ENCODE measurements at regions not wholly inside any gene's neighbourhood (a gene's known extent, or its start where the extent isn't known, plus 50 kb on each side); places are given as distances from the start of the nearest gene placed in this dataset.

GRCh38 chr7:1342090-1342640 lies 109.5 kb downstream of the UNCX start:
- WGBS, 2 experiments: 88 to 93% methylated on average over 12 of the region's 12 CpGs
- no peaks in the 10 kb centered on the region for H3K27me3 ChIP-seq (ENCODE audit: control insufficient read depth, insufficient read depth, low read length, poor library complexity, severe bottlenecking)
- H3K27ac ChIP-seq (ENCODE audit: insufficient read depth, low read depth, low read length, poor library complexity, severe bottlenecking): no peak overlapping the region

GRCh38 chr7:1343551-1343950 lies 110.9 kb downstream of the UNCX start:
- Histone ChIP-seq H3K4me1 (ENCODE audit: control insufficient read depth, insufficient read depth, low read length) (no peaks in the 10 kb centered on the region), H3K27ac (ENCODE audit: insufficient read depth, low read depth, low read length, poor library complexity, severe bottlenecking) (no peak overlapping the region), H3K36me3 (ENCODE audit: control insufficient read depth, insufficient read depth, low read length) (no peaks in the 10 kb centered on the region), H3K4me3 (ENCODE audit: insufficient read depth, low read depth, low read length) (no peak overlapping the region), H3K9me3 (ENCODE audit: control insufficient read depth, low read length) (no peaks in the 10 kb centered on the region), H3K27me3 (ENCODE audit: control insufficient read depth, insufficient read depth, low read length, poor library complexity, severe bottlenecking) (no peaks in the 10 kb centered on the region)
- 86 to 87% methylated on average over 10 of the region's 10 CpGs for WGBS, 2 experiments

More at GRCh38 chr7:1342090-1342640, 109.5 kb downstream of the UNCX start:
- Histone ChIP-seq H3K4me1 (ENCODE audit: control insufficient read depth, insufficient read depth, low read length) (no peaks in the 10 kb centered on the region), H3K4me3 (ENCODE audit: insufficient read depth, low read depth, low read length) (no peak overlapping the region), H3K9me3 (ENCODE audit: control insufficient read depth, low read length) (no peaks in the 10 kb centered on the region), H3K36me3 (ENCODE audit: control insufficient read depth, insufficient read depth, low read length) (no peaks in the 10 kb centered on the region)

GRCh38 chr7:1344421-1344820 lies 111.7 kb downstream of the UNCX start:
- H3K27me3 ChIP-seq (ENCODE audit: control insufficient read depth, insufficient read depth, low read length, poor library complexity, severe bottlenecking): no peaks in the 10 kb centered on the region
- H3K36me3 ChIP-seq (ENCODE audit: control insufficient read depth, insufficient read depth, low read length): no peaks in the 10 kb centered on the region
- no peak overlapping the region for H3K27ac ChIP-seq (ENCODE audit: insufficient read depth, low read depth, low read length, poor library complexity, severe bottlenecking)
- H3K4me3 ChIP-seq (ENCODE audit: insufficient read depth, low read depth, low read length): no peak overlapping the region
- WGBS, 2 experiments: 82 to 88% methylated on average over 11 to 12 of the region's 12 CpGs
- H3K4me1 ChIP-seq (ENCODE audit: control insufficient read depth, insufficient read depth, low read length): no peaks in the 10 kb centered on the region
- H3K9me3 ChIP-seq (ENCODE audit: control insufficient read depth, low read length): no peaks in the 10 kb centered on the region

GRCh38 chr7:1344981-1345701 lies 112.5 kb downstream of the UNCX start:
- 90 to 91% methylated on average over 25 of the region's 25 CpGs for WGBS, 2 experiments
- H3K36me3 ChIP-seq (ENCODE audit: control insufficient read depth, insufficient read depth, low read length): no peaks in the 10 kb centered on the region
- H3K4me3 ChIP-seq (ENCODE audit: insufficient read depth, low read depth, low read length): no peak overlapping the region
- H3K27ac ChIP-seq (ENCODE audit: insufficient read depth, low read depth, low read length, poor library complexity, severe bottlenecking): no peak overlapping the region
- no peaks in the 10 kb centered on the region for H3K9me3 ChIP-seq (ENCODE audit: control insufficient read depth, low read length)
- H3K27me3 ChIP-seq (ENCODE audit: control insufficient read depth, insufficient read depth, low read length, poor library complexity, severe bottlenecking): no peaks in the 10 kb centered on the region
- no peaks in the 10 kb centered on the region for H3K4me1 ChIP-seq (ENCODE audit: control insufficient read depth, insufficient read depth, low read length)

GRCh38 chr7:1345796-1346755 lies 113.2 kb downstream of the MICALL2 start:
- 93 to 94% methylated on average over 33 of the region's 33 CpGs for WGBS, 2 experiments
- no peaks in the 10 kb centered on the region for H3K27me3 ChIP-seq (ENCODE audit: control insufficient read depth, insufficient read depth, low read length, poor library complexity, severe bottlenecking)
- H3K27ac ChIP-seq (ENCODE audit: insufficient read depth, low read depth, low read length, poor library complexity, severe bottlenecking): no peak overlapping the region
- H3K4me1 ChIP-seq (ENCODE audit: control insufficient read depth, insufficient read depth, low read length): no peaks in the 10 kb centered on the region
- no peaks in the 10 kb centered on the region for H3K36me3 ChIP-seq (ENCODE audit: control insufficient read depth, insufficient read depth, low read length)
- no peaks in the 10 kb centered on the region for H3K9me3 ChIP-seq (ENCODE audit: control insufficient read depth, low read length)
- H3K4me3 ChIP-seq (ENCODE audit: insufficient read depth, low read depth, low read length): no peak overlapping the region

GRCh38 chr7:1346851-1347250 lies 112.4 kb downstream of the MICALL2 start:
- H3K4me3 ChIP-seq (ENCODE audit: insufficient read depth, low read depth, low read length): no peak overlapping the region
- H3K27ac ChIP-seq (ENCODE audit: insufficient read depth, low read depth, low read length, poor library complexity, severe bottlenecking): no peak overlapping the region
- 83 to 87% methylated on average over 12 of the region's 12 CpGs for WGBS, 2 experiments
- no peaks in the 10 kb centered on the region for H3K36me3 ChIP-seq (ENCODE audit: control insufficient read depth, insufficient read depth, low read length)
- H3K4me1 ChIP-seq (ENCODE audit: control insufficient read depth, insufficient read depth, low read length): no peaks in the 10 kb centered on the region
- H3K27me3 ChIP-seq (ENCODE audit: control insufficient read depth, insufficient read depth, low read length, poor library complexity, severe bottlenecking): no peaks in the 10 kb centered on the region
- H3K9me3 ChIP-seq (ENCODE audit: control insufficient read depth, low read length): no peaks in the 10 kb centered on the region

- Histone ChIP-seq H3K4me3 (ENCODE audit: insufficient read depth, low read depth, low read length) (no peak overlapping the region), H3K9me3 (ENCODE audit: control insufficient read depth, low read length) (no peaks in the 10 kb centered on the region), H3K27me3 (ENCODE audit: control insufficient read depth, insufficient read depth, low read length, poor library complexity, severe bottlenecking) (no peaks in the 10 kb centered on the region), H3K4me1 (ENCODE audit: control insufficient read depth, insufficient read depth, low read length) (no peaks in the 10 kb centered on the region), H3K27ac (ENCODE audit: insufficient read depth, low read depth, low read length, poor library complexity, severe bottlenecking) (no peak overlapping the region), H3K36me3 (ENCODE audit: control insufficient read depth, insufficient read depth, low read length) (no peaks in the 10 kb centered on the region)
- 85 to 87% methylated on average over 28 of the region's 28 CpGs for WGBS, 2 experiments
Observed at GRCh38 chr7:1348096-1348822, 111.0 kb downstream of the MICALL2 start.

GRCh38 chr7:1348823-1349335 lies 110.4 kb downstream of the MICALL2 start:
- H3K27ac ChIP-seq (ENCODE audit: insufficient read depth, low read depth, low read length, poor library complexity, severe bottlenecking): no peak overlapping the region
- H3K4me1 ChIP-seq (ENCODE audit: control insufficient read depth, insufficient read depth, low read length): no peaks in the 10 kb centered on the region
- WGBS, 2 experiments: 89 to 91% methylated on average over 18 of the region's 18 CpGs
- no peak overlapping the region for H3K4me3 ChIP-seq (ENCODE audit: insufficient read depth, low read depth, low read length)
- no peaks in the 10 kb centered on the region for H3K9me3 ChIP-seq (ENCODE audit: control insufficient read depth, low read length)
- no peaks in the 10 kb centered on the region for H3K27me3 ChIP-seq (ENCODE audit: control insufficient read depth, insufficient read depth, low read length, poor library complexity, severe bottlenecking)
- H3K36me3 ChIP-seq (ENCODE audit: control insufficient read depth, insufficient read depth, low read length): no peaks in the 10 kb centered on the region

GRCh38 chr7:1349351-1349761 lies 109.9 kb downstream of the MICALL2 start:
- H3K27me3 ChIP-seq (ENCODE audit: control insufficient read depth, insufficient read depth, low read length, poor library complexity, severe bottlenecking): no peaks in the 10 kb centered on the region
- H3K9me3 ChIP-seq (ENCODE audit: control insufficient read depth, low read length): no peaks in the 10 kb centered on the region
- no peaks in the 10 kb centered on the region for H3K36me3 ChIP-seq (ENCODE audit: control insufficient read depth, insufficient read depth, low read length)
- no peaks in the 10 kb centered on the region for H3K4me1 ChIP-seq (ENCODE audit: control insufficient read depth, insufficient read depth, low read length)
- H3K27ac ChIP-seq (ENCODE audit: insufficient read depth, low read depth, low read length, poor library complexity, severe bottlenecking): no peak overlapping the region
- WGBS, 2 experiments: 92 to 93% methylated on average over 15 of the region's 15 CpGs
- H3K4me3 ChIP-seq (ENCODE audit: insufficient read depth, low read depth, low read length): no peak overlapping the region
